H9 (cell line): ENCODE measurements at regions not wholly inside any gene's neighbourhood (a gene's known extent, or its start where the extent isn't known, plus 50 kb on each side); places are given as distances from the start of the nearest gene placed in this dataset.

Experiments
- DNase-seq: peaks from one replicate; pipeline ENCODE4 v3.0.0-alpha.2; 2017
- H2AFZ ChIP-seq: one replicate; pipeline ENCODE4 v1.6.1; 2013; ENCODE audit warnings: mild to moderate bottlenecking, low read length, control low read depth, moderate library complexity
- H2AK5ac ChIP-seq: 2 replicates; pipeline ENCODE4 v1.6.1; 2013; ENCODE audit warnings: low read length, control low read depth, mixed read lengths; ENCODE audit not compliant: insufficient read length
- H2BK120ac ChIP-seq: one replicate; pipeline ENCODE4 v1.6.1; 2013; ENCODE audit warnings: low read depth, mild to moderate bottlenecking, low read length, control low read depth, inconsistent platforms; ENCODE audit not compliant: poor library complexity, severe bottlenecking
- H2BK12ac ChIP-seq: 2 replicates; pipeline ENCODE4 v1.6.1; 2013; ENCODE audit warnings: low read length, control low read depth, mixed read lengths, low read depth; ENCODE audit not compliant: insufficient read length
- H2BK15ac ChIP-seq: 2 replicates; pipeline ENCODE4 v1.6.1; 2013; ENCODE audit warnings: low read depth, low read length, control low read depth
- H2BK20ac ChIP-seq: one replicate; pipeline ENCODE4 v1.6.1; 2013; ENCODE audit warnings: low read depth, mild to moderate bottlenecking, low read length, control low read depth, inconsistent platforms; ENCODE audit not compliant: poor library complexity, severe bottlenecking
- H2BK5ac ChIP-seq: 2 replicates; pipeline ENCODE4 v1.6.1; 2013; ENCODE audit warnings: low read length, control low read depth, mixed read lengths; ENCODE audit not compliant: insufficient read length
- H3K14ac ChIP-seq: 2 replicates; pipeline ENCODE4 v1.6.1; 2013; ENCODE audit warnings: low read length, control low read depth; ENCODE audit not compliant: insufficient read depth
- H3K18ac ChIP-seq: 2 replicates; pipeline ENCODE4 v1.6.1; 2013; ENCODE audit warnings: low read depth, mild to moderate bottlenecking, mixed read lengths, low read length, control low read depth; ENCODE audit not compliant: insufficient read length
- H3K23ac ChIP-seq: 2 replicates; pipeline ENCODE4 v1.6.1; 2013; ENCODE audit warnings: low read length, control low read depth, mixed read lengths, low read depth; ENCODE audit not compliant: insufficient read length
- H3K23me2 ChIP-seq: 2 replicates; pipeline ENCODE4 v1.6.1; 2013; ENCODE audit warnings: low read depth, mild to moderate bottlenecking, mixed read lengths, low read length, control low read depth; ENCODE audit not compliant: insufficient read length, poor library complexity, severe bottlenecking
- H3K27ac ChIP-seq: 2 replicates; pipeline ENCODE4 v1.5.1; 2013; ENCODE audit warnings: low read length, control low read depth, mixed read lengths, low read depth; ENCODE audit not compliant: insufficient read length
- H3K27me3 ChIP-seq: 2 replicates; pipeline ENCODE4 v1.6.1; 2013; ENCODE audit warnings: low read length, control low read depth, inconsistent platforms; ENCODE audit not compliant: insufficient read depth
- H3K4ac ChIP-seq: 2 replicates; pipeline ENCODE4 v1.6.1; 2013; ENCODE audit warnings: low read depth, mild to moderate bottlenecking, control low read depth, inconsistent platforms, low read length, moderate library complexity
- H3K4me1 ChIP-seq: 2 replicates; pipeline ENCODE4 v1.6.1; 2013; ENCODE audit warnings: low read length, control low read depth, inconsistent platforms; ENCODE audit not compliant: insufficient read depth
- H3K4me2 ChIP-seq: 2 replicates; pipeline ENCODE4 v1.6.1; 2013; ENCODE audit warnings: low read length, control low read depth, mixed read lengths; ENCODE audit not compliant: insufficient read length, insufficient read depth
- H3K56ac ChIP-seq: 2 replicates; pipeline ENCODE4 v1.6.1; 2013; ENCODE audit warnings: low read depth, mild to moderate bottlenecking, mixed read lengths, low read length, control low read depth; ENCODE audit not compliant: insufficient read length
- H3K79me1 ChIP-seq: 2 replicates; pipeline ENCODE4 v1.6.1; 2013; ENCODE audit warnings: low read depth, mild to moderate bottlenecking, moderate library complexity, low read length, control low read depth, inconsistent platforms; ENCODE audit not compliant: insufficient read depth, poor library complexity, severe bottlenecking
- H3K79me2 ChIP-seq: 2 replicates; pipeline ENCODE4 v1.6.1; 2013; ENCODE audit warnings: low read length, control low read depth, inconsistent platforms; ENCODE audit not compliant: insufficient read depth
- H3K9ac ChIP-seq: 2 replicates; pipeline ENCODE4 v1.6.1; 2013; ENCODE audit warnings: low read length, control low read depth, mixed read lengths; ENCODE audit not compliant: insufficient read length; ENCODE audit errors: extremely low read depth
- H3K9me3 ChIP-seq: one replicate; pipeline ENCODE4 v1.6.1; 2013; ENCODE audit warnings: low read depth, low read length, inconsistent platforms; ENCODE audit not compliant: control insufficient read depth
- H3T11ph ChIP-seq: one replicate; pipeline ENCODE4 v1.6.1; 2013; ENCODE audit warnings: mild to moderate bottlenecking, low read length, control low read depth, inconsistent platforms
- H4K20me1 ChIP-seq: one replicate; pipeline ENCODE4 v1.6.1; 2013; ENCODE audit not compliant: control insufficient read depth, insufficient read length, insufficient read depth
- H4K5ac ChIP-seq: 2 replicates; pipeline ENCODE4 v1.6.1; 2013; ENCODE audit warnings: low read depth, mild to moderate bottlenecking, mixed read lengths, low read length, control low read depth; ENCODE audit not compliant: insufficient read length
- H4K8ac ChIP-seq: replicated peaks from 2 replicates; pipeline ENCODE4 v1.6.1; 2013; ENCODE audit warnings: low read length, control low read depth, mixed read lengths, low read depth; ENCODE audit not compliant: insufficient read length
- H4K91ac ChIP-seq: 2 replicates; pipeline ENCODE4 v1.6.1; 2013; ENCODE audit warnings: low read depth, mild to moderate bottlenecking, moderate library complexity, mixed read lengths, low read length, control low read depth; ENCODE audit not compliant: insufficient read length
- H3K27ac Mint-ChIP-seq, 3 experiments: 2 replicates in 2 of 3; 3 replicates in 1 of 3; pipeline ENCODE4 v1.8.0; 2020 to 2021; ENCODE audit warnings: mixed read lengths in 3 of 3, mild to moderate bottlenecking in 1 of 3, moderate library complexity in 1 of 3
- H3K27me3 Mint-ChIP-seq: 2 replicates; pipeline ENCODE4 v1.8.0; 2021; ENCODE audit warnings: low read depth, mild to moderate bottlenecking, moderate library complexity, mixed read lengths
- H3K36me3 Mint-ChIP-seq, 3 experiments: 2 replicates in 2 of 3; 3 replicates in 1 of 3; pipeline ENCODE4 v1.8.0; 2020 to 2021; ENCODE audit warnings: low read depth in 3 of 3, mixed read lengths in 3 of 3; ENCODE audit not compliant: insufficient read depth in 1 of 3
- H3K4me1 Mint-ChIP-seq, 2 experiments: 2 replicates each; pipeline ENCODE4 v1.8.0; 2020; ENCODE audit warnings: mixed read lengths in 2 of 2
- H3K4me3 Mint-ChIP-seq, 2 experiments: 2 replicates in 1 of 2; 3 replicates in 1 of 2; pipeline ENCODE4 v1.8.0; 2020 to 2021; ENCODE audit warnings: mild to moderate bottlenecking in 2 of 2, mixed read lengths in 2 of 2, moderate library complexity in 1 of 2
- H3K9me3 Mint-ChIP-seq, 2 experiments: 2 replicates in 1 of 2; 3 replicates in 1 of 2; pipeline ENCODE4 v1.8.0; 2020; ENCODE audit warnings: mild to moderate bottlenecking in 2 of 2, mixed read lengths in 2 of 2, moderate library complexity in 1 of 2
- WGBS: extraction: QIAGEN DNeasy Blood & Tissue Kit; methylation state at CpG from one replicate; pipeline ENCODE4 v1.1.7; 2013; ENCODE audit warnings: missing lambda C conversion rate, low lambda C conversion rate, mixed read lengths; ENCODE audit not compliant: insufficient read length; ENCODE audit errors: extremely low coverage; 5-methylcytosine and 5-hydroxymethylcytosine counted together
- TF ChIP-seq, protein P1 (sequence below): fragments of 200-600 bp; sonication (generic); conservative IDR thresholded peaks from 3 replicates; pipeline ENCODE4 v1.8.0; 2021; ENCODE audit warnings: antibody characterized with exemption, mild to moderate bottlenecking

DNA sequence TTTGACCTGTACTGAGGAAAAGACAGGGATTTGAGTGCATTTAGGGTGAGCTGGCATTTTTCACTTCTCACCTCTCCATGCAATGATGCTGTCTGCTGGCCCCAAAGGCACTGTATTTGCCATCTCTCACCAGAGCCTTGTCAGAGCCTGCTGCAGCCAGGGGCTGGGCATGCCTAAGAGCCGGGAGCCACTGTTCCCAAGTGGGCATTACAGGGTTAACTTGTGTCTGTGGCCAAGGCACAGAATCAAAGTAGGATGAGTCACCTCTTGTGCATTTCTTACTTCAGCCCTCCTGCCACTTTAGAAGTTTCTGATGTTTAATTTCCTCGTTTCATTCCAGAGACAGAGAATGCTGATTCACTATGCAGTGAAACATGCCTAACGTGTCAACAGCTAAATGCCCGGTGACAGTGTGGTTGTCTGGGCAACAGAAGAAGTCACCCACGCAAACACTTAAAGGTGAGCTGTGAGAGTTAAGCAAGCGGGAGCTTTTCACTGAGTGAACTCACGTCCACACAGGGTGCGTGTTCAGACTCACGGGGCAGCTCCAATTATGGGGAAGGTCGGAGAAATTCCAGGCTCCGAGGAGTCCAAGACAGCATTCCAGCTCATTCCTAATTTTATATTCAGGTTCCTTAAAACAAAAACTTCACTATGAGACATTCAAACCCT, 57.1 kb upstream of the IGFBP3 start:
- Histone ChIP-seq H2AFZ (no peak overlapping the region), H3K9ac (no peak overlapping the region), H4K8ac (no peak overlapping the region), H2BK20ac (no peak overlapping the region), H2BK15ac (no peak overlapping the region), H4K91ac (no peak overlapping the region), H3K4ac (no peak overlapping the region), H4K5ac (no peak overlapping the region), H3K27ac (no peak overlapping the region), H3K23ac (no peak overlapping the region), H3K79me1 (no peaks in the 10 kb centered on the region), H2BK12ac (no peak overlapping the region), H2BK120ac (no peak overlapping the region), H4K20me1 (no peaks in the 10 kb centered on the region), H3K9me3 (no peaks in the 10 kb centered on the region), H3K27me3 (no peaks in the 10 kb centered on the region), H3K18ac (no peak overlapping the region), H3K79me2 (no peaks in the 10 kb centered on the region), H3T11ph (no peak overlapping the region), H3K4me2 (no peak overlapping the region), H2BK5ac (no peak overlapping the region), H3K23me2 (no peaks in the 10 kb centered on the region), H3K4me1 (no peaks in the 10 kb centered on the region; the same call in 1 of the 2 replicates), H3K56ac (no peak overlapping the region), H2AK5ac (no peak overlapping the region), H3K14ac (peak overlapping the region; percentile 46; the same call in 1 of the 2 replicates)
- WGBS: no CpG with 5 or more reads among the region's 11 CpGs
- Mint-ChIP-seq H3K4me1 (peaks cover 9 to 23% of the 10 kb centered on the region in 2 experiments), H3K4me3 (no peak overlapping the region), H3K9me3 (peaks cover 6 to 12% of the 10 kb centered on the region in 2 experiments), H3K27ac (peak overlapping the region in 1 of 3 experiments; percentile 87; a peak in 2 of 7 replicates), H3K27me3 (peaks cover 10% of the 10 kb centered on the region), H3K36me3 (peaks cover 5 to 10% (median 7%) of the 10 kb centered on the region in 3 experiments; a peak in 6 of 7 replicates)
- TF ChIP-seq, protein P1, sequence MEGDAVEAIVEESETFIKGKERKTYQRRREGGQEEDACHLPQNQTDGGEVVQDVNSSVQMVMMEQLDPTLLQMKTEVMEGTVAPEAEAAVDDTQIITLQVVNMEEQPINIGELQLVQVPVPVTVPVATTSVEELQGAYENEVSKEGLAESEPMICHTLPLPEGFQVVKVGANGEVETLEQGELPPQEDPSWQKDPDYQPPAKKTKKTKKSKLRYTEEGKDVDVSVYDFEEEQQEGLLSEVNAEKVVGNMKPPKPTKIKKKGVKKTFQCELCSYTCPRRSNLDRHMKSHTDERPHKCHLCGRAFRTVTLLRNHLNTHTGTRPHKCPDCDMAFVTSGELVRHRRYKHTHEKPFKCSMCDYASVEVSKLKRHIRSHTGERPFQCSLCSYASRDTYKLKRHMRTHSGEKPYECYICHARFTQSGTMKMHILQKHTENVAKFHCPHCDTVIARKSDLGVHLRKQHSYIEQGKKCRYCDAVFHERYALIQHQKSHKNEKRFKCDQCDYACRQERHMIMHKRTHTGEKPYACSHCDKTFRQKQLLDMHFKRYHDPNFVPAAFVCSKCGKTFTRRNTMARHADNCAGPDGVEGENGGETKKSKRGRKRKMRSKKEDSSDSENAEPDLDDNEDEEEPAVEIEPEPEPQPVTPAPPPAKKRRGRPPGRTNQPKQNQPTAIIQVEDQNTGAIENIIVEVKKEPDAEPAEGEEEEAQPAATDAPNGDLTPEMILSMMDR: no peak
- peak; percentile 57 for DNase-seq
